ENCODE measurements at regions not wholly inside any gene's neighbourhood (a gene's known extent, or its start where the extent isn't known, plus 50 kb on each side); places are given as distances from the start of the nearest gene placed in this dataset.

DNA sequence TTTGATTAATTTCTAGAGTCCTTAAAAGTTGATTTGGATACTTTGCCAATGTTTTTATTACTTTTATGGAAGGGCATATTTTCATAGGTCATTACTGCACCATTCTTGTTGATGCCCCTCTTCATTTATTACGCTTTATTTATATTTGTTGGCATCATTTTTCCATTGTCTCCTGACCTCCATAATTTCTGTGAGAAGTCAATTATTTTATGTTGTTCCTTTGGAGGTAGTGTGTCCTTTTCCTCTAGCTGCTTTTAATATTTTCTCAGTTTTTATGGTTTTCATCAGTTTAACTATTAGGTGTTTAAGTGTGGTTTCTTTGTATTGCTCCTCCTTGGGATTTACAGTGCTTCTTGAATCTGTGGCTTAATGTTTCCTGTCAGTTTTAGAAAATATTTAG, 134.9 kb downstream of the SAMD9 start:
- H3K79me2 ChIP-seq (ENCODE audit: control insufficient read depth, insufficient read depth, low read length): no peaks in the 10 kb centered on the region
- no peak overlapping the region for H3K56ac ChIP-seq (ENCODE audit: low read length)
- H2BK15ac ChIP-seq (replicated peaks; ENCODE audit: low read depth): no peak overlapping the region
- H4K8ac ChIP-seq (ENCODE audit: low read depth, low read length): no peak overlapping the region
- H3K4ac ChIP-seq (ENCODE audit: low read depth, low read length): no peak overlapping the region
- no peak for DNase-seq
- no peak overlapping the region for H2AK5ac ChIP-seq (ENCODE audit: low read length)
- no peak overlapping the region for H4K5ac ChIP-seq (ENCODE audit: low read length)
- no CpG with 5 or more reads among the region's 1 CpG for WGBS (ENCODE audit: extremely low coverage, insufficient coverage, low lambda C conversion rate)
- H3K4me1 ChIP-seq (ENCODE audit: control insufficient read depth, low read depth, low read length): no peaks in the 10 kb centered on the region
- no peak overlapping the region for H3K27ac ChIP-seq (ENCODE audit: low read depth, low read length)
- no peaks in the 10 kb centered on the region for H3K79me1 ChIP-seq (ENCODE audit: low read length)
- no peak overlapping the region for H3K18ac ChIP-seq (ENCODE audit: low read length)
- no peak overlapping the region for H3K4me2 ChIP-seq (ENCODE audit: low read length)
- H2BK120ac ChIP-seq (ENCODE audit: low read depth, low read length): no peak overlapping the region
- H3K23ac ChIP-seq (ENCODE audit: low read length): no peak overlapping the region
- no peak overlapping the region for H2BK5ac ChIP-seq (ENCODE audit: low read length)
- no peaks in the 10 kb centered on the region for H3K36me3 ChIP-seq (ENCODE audit: control insufficient read depth, insufficient read depth, low read length)
- H3K27me3 ChIP-seq (ENCODE audit: insufficient read depth, low read length, poor library complexity): no peaks in the 10 kb centered on the region
- H3K4me3 ChIP-seq (ENCODE audit: low read length): no peak overlapping the region
- no peak overlapping the region for H3K9ac ChIP-seq (ENCODE audit: low read length)

- Histone ChIP-seq H2BK120ac (ENCODE audit: low read depth, low read length) (no peak overlapping the region), H4K8ac (ENCODE audit: low read depth, low read length) (no peak overlapping the region), H3K79me1 (ENCODE audit: low read length) (no peaks in the 10 kb centered on the region), H2BK5ac (ENCODE audit: low read length) (no peak overlapping the region), H3K4me2 (ENCODE audit: low read length) (no peak overlapping the region), H3K56ac (ENCODE audit: low read length) (no peak overlapping the region), H3K18ac (ENCODE audit: low read length) (no peak overlapping the region), H2BK15ac (replicated peaks; ENCODE audit: low read depth) (no peak overlapping the region), H3K4ac (ENCODE audit: low read depth, low read length) (no peak overlapping the region), H3K27me3 (ENCODE audit: insufficient read depth, low read length, poor library complexity) (no peaks in the 10 kb centered on the region), H3K36me3 (ENCODE audit: control insufficient read depth, insufficient read depth, low read length) (no peaks in the 10 kb centered on the region), H3K79me2 (ENCODE audit: control insufficient read depth, insufficient read depth, low read length) (no peaks in the 10 kb centered on the region), H3K23ac (ENCODE audit: low read length) (no peak overlapping the region), H4K5ac (ENCODE audit: low read length) (no peak overlapping the region), H3K27ac (ENCODE audit: low read depth, low read length) (no peak overlapping the region), H2AK5ac (ENCODE audit: low read length) (no peak overlapping the region), H3K4me1 (ENCODE audit: control insufficient read depth, low read depth, low read length) (no peaks in the 10 kb centered on the region), H3K9ac (ENCODE audit: low read length) (no peak overlapping the region), H3K4me3 (ENCODE audit: low read length) (no peak overlapping the region)
- WGBS (ENCODE audit: extremely low coverage, insufficient coverage, low lambda C conversion rate): no CpG with 5 or more reads among the region's 1 CpG
- DNase-seq: no peak
These were observed 140.6 kb upstream of the CDK6 start for GRCh38 chr7:92976931-92977330.

DNA sequence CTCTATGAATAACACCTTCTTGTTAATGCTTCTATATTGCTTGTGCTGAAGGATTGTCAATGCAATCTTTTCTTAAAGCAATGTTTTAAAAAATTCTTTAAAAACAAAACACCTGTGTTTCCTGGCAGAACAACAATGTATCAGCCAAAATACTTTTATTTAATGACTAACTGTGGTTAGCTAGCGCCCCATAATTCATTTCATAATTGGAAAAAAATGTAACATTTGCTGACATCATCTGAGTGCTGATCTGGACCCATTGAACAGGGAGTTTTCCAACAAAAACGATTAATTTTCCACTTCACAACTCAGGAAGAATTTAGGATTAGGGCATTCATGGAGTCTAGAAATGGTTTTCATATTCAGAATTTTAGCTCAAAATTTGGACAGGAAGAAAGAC, 137.6 kb upstream of the CDK6 start:
- Histone ChIP-seq H3K4ac (ENCODE audit: low read depth, low read length) (no peak overlapping the region), H3K56ac (ENCODE audit: low read length) (no peak overlapping the region), H3K18ac (ENCODE audit: low read length) (no peak overlapping the region), H3K79me1 (ENCODE audit: low read length) (no peaks in the 10 kb centered on the region), H2BK5ac (ENCODE audit: low read length) (no peak overlapping the region), H4K8ac (ENCODE audit: low read depth, low read length) (no peak overlapping the region), H3K36me3 (ENCODE audit: control insufficient read depth, insufficient read depth, low read length) (no peaks in the 10 kb centered on the region), H2AK5ac (ENCODE audit: low read length) (no peak overlapping the region), H4K5ac (ENCODE audit: low read length) (no peak overlapping the region), H2BK120ac (ENCODE audit: low read depth, low read length) (no peak overlapping the region), H3K4me3 (ENCODE audit: low read length) (no peak overlapping the region), H3K27ac (ENCODE audit: low read depth, low read length) (no peak overlapping the region), H3K23ac (ENCODE audit: low read length) (no peak overlapping the region), H3K4me2 (ENCODE audit: low read length) (no peak overlapping the region), H3K9ac (ENCODE audit: low read length) (no peak overlapping the region), H2BK15ac (replicated peaks; ENCODE audit: low read depth) (no peak overlapping the region), H3K79me2 (ENCODE audit: control insufficient read depth, insufficient read depth, low read length) (no peaks in the 10 kb centered on the region), H3K4me1 (ENCODE audit: control insufficient read depth, low read depth, low read length) (no peaks in the 10 kb centered on the region), H3K27me3 (ENCODE audit: insufficient read depth, low read length, poor library complexity) (no peaks in the 10 kb centered on the region)
- no CpG with 5 or more reads among the region's 2 CpGs for WGBS (ENCODE audit: extremely low coverage, insufficient coverage, low lambda C conversion rate)
- no peak for DNase-seq

- Histone ChIP-seq H3K4me3 (ENCODE audit: low read length) (no peak overlapping the region), H4K5ac (ENCODE audit: low read length) (no peak overlapping the region), H3K56ac (ENCODE audit: low read length) (no peak overlapping the region), H3K18ac (ENCODE audit: low read length) (no peak overlapping the region), H2BK120ac (ENCODE audit: low read depth, low read length) (no peak overlapping the region), H3K79me1 (ENCODE audit: low read length) (no peaks in the 10 kb centered on the region), H2BK5ac (ENCODE audit: low read length) (no peak overlapping the region), H2BK15ac (replicated peaks; ENCODE audit: low read depth) (no peak overlapping the region), H3K36me3 (ENCODE audit: control insufficient read depth, insufficient read depth, low read length) (no peaks in the 10 kb centered on the region), H3K23ac (ENCODE audit: low read length) (no peak overlapping the region), H3K4ac (ENCODE audit: low read depth, low read length) (no peak overlapping the region), H3K4me1 (ENCODE audit: control insufficient read depth, low read depth, low read length) (no peaks in the 10 kb centered on the region), H3K79me2 (ENCODE audit: control insufficient read depth, insufficient read depth, low read length) (no peaks in the 10 kb centered on the region), H2AK5ac (ENCODE audit: low read length) (no peak overlapping the region), H4K8ac (ENCODE audit: low read depth, low read length) (no peak overlapping the region), H3K9ac (ENCODE audit: low read length) (no peak overlapping the region), H3K27me3 (ENCODE audit: insufficient read depth, low read length, poor library complexity) (no peaks in the 10 kb centered on the region), H3K4me2 (ENCODE audit: low read length) (no peak overlapping the region), H3K27ac (ENCODE audit: low read depth, low read length) (no peak overlapping the region)
- no peak for DNase-seq
These were observed 136.9 kb upstream of the CDK6 start for GRCh38 chr7:92973293-92973731.

DNA sequence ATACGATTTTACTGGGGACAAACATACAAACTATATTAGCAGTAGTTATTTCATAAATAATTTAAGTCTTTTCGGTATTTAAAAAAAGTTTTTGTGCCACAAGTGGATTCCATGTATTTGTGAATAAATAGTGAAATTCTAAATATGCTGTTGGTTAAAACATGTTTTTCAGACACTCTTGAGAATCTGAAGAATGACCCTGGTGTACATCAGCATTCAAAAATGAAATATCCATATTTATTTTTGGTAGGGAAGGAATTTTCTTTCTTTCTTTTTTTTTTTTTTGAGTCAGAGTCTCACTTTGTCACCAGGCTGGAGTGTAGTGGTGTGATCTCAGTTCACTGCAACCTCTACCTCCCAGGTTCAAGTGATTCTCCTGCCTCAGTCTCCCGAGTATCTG, 136.1 kb upstream of the CDK6 start:
- H2AK5ac ChIP-seq (ENCODE audit: low read length): no peak overlapping the region
- no peaks in the 10 kb centered on the region for H3K27me3 ChIP-seq (ENCODE audit: insufficient read depth, low read length, poor library complexity)
- no peak overlapping the region for H3K4me3 ChIP-seq (ENCODE audit: low read length)
- no peak overlapping the region for H3K18ac ChIP-seq (ENCODE audit: low read length)
- H3K36me3 ChIP-seq (ENCODE audit: control insufficient read depth, insufficient read depth, low read length): no peaks in the 10 kb centered on the region
- H3K4me1 ChIP-seq (ENCODE audit: control insufficient read depth, low read depth, low read length): no peaks in the 10 kb centered on the region
- H3K4ac ChIP-seq (ENCODE audit: low read depth, low read length): no peak overlapping the region
- no peak overlapping the region for H4K8ac ChIP-seq (ENCODE audit: low read depth, low read length)
- WGBS (ENCODE audit: extremely low coverage, insufficient coverage, low lambda C conversion rate): no CpG with 5 or more reads among the region's 3 CpGs
- no peak overlapping the region for H4K5ac ChIP-seq (ENCODE audit: low read length)
- no peak overlapping the region for H3K23ac ChIP-seq (ENCODE audit: low read length)
- H3K79me2 ChIP-seq (ENCODE audit: control insufficient read depth, insufficient read depth, low read length): no peaks in the 10 kb centered on the region
- H2BK120ac ChIP-seq (ENCODE audit: low read depth, low read length): no peak overlapping the region
- no peak overlapping the region for H2BK5ac ChIP-seq (ENCODE audit: low read length)
- H2BK15ac ChIP-seq (replicated peaks; ENCODE audit: low read depth): no peak overlapping the region
- H3K79me1 ChIP-seq (ENCODE audit: low read length): no peaks in the 10 kb centered on the region
- DNase-seq: no peak
- no peak overlapping the region for H3K4me2 ChIP-seq (ENCODE audit: low read length)
- no peak overlapping the region for H3K9ac ChIP-seq (ENCODE audit: low read length)
- no peak overlapping the region for H3K27ac ChIP-seq (ENCODE audit: low read depth, low read length)
- H3K56ac ChIP-seq (ENCODE audit: low read length): no peak overlapping the region

- no peak overlapping the region for H3K4ac ChIP-seq (ENCODE audit: low read depth, low read length)
- H2AK5ac ChIP-seq (ENCODE audit: low read length): no peak overlapping the region
- H4K8ac ChIP-seq (ENCODE audit: low read depth, low read length): no peak overlapping the region
- no peak overlapping the region for H3K56ac ChIP-seq (ENCODE audit: low read length)
- H3K27me3 ChIP-seq (ENCODE audit: insufficient read depth, low read length, poor library complexity): no peaks in the 10 kb centered on the region
- H3K4me2 ChIP-seq (ENCODE audit: low read length): no peak overlapping the region
- no peak for DNase-seq
- H3K79me2 ChIP-seq (ENCODE audit: control insufficient read depth, insufficient read depth, low read length): no peaks in the 10 kb centered on the region
- no peak overlapping the region for H3K9ac ChIP-seq (ENCODE audit: low read length)
- H2BK15ac ChIP-seq (replicated peaks; ENCODE audit: low read depth): no peak overlapping the region
- no peaks in the 10 kb centered on the region for H3K79me1 ChIP-seq (ENCODE audit: low read length)
- no peak overlapping the region for H3K18ac ChIP-seq (ENCODE audit: low read length)
- H3K4me1 ChIP-seq (ENCODE audit: control insufficient read depth, low read depth, low read length): no peaks in the 10 kb centered on the region
- no peak overlapping the region for H3K4me3 ChIP-seq (ENCODE audit: low read length)
- WGBS (ENCODE audit: extremely low coverage, insufficient coverage, low lambda C conversion rate): no CpG with 5 or more reads among the region's 3 CpGs
- no peak overlapping the region for H4K5ac ChIP-seq (ENCODE audit: low read length)
- no peak overlapping the region for H2BK120ac ChIP-seq (ENCODE audit: low read depth, low read length)
- H3K23ac ChIP-seq (ENCODE audit: low read length): no peak overlapping the region
- H3K36me3 ChIP-seq (ENCODE audit: control insufficient read depth, insufficient read depth, low read length): no peaks in the 10 kb centered on the region
- no peak overlapping the region for H2BK5ac ChIP-seq (ENCODE audit: low read length)
- no peak overlapping the region for H3K27ac ChIP-seq (ENCODE audit: low read depth, low read length)
These were observed 132.7 kb upstream of the CDK6 start for GRCh38 chr7:92969061-92969460.

Data from mesendoderm (in vitro differentiated cells).